NCI-H510A treated with DMSO at 0.1 percent for 48 hours (cell line): ENCODE measurements at regions not wholly inside any gene's neighbourhood (a gene's known extent, or its start where the extent isn't known, plus 50 kb on each side); places are given as distances from the start of the nearest gene placed in this dataset.
"Not testable (repeated sequence)": the region's sequence is repeated elsewhere in the genome, so short reads cannot be mapped to it uniquely, and the experiment has no call there.

Experiments used
- DNase-seq: peaks from one replicate; lab custom pipeline; 2025; lab: John Stamatoyannopoulos, UW

- DNase-seq, result no peak
Measured at GRCh38 chr13:66237411-66238062, 992.6 kb downstream of the PCDH9 start.

DNA sequence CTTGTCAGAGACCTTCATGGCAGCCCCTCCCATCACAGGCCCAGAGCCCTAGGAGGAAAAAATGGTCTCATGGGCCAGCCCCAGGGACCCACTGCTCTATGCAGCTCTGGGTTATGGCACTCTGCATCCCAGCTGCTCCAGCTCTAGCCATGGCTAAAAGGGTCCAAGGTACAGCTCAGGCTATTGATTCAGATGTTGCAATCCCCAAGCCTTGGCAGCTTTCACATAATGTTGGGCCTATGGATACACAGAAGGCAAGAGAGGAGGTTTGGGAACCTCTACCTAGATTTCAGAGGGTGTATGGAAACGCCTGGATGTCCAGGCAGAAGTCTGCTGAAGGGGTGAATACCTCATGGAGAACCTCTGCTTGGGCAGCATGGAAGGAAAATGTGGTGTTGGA lies 996.0 kb downstream of the PCDH9 start:
- no peak for DNase-seq

DNA sequence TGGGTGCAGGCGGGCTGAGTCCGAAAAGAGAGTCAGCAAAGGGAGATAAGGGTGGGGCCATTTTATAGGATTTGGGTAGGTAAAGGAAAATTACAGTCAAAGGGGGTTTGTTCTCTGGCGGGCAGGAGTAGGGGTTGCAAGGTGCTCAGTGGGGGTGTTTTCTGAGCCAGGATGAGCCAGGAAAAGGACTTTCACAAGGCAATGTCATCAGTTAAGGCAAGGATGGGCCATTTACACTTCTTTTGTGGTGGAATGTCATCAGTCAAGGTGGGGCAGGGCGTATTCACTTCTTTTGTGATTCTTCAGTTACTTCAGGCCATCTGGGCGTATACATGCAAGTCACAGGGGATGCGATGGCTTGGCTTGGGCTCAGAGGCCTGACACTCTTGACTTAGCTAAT lies 998.2 kb downstream of the PCDH9 start:
- DNase-seq, result not testable (repeated sequence)

DNA sequence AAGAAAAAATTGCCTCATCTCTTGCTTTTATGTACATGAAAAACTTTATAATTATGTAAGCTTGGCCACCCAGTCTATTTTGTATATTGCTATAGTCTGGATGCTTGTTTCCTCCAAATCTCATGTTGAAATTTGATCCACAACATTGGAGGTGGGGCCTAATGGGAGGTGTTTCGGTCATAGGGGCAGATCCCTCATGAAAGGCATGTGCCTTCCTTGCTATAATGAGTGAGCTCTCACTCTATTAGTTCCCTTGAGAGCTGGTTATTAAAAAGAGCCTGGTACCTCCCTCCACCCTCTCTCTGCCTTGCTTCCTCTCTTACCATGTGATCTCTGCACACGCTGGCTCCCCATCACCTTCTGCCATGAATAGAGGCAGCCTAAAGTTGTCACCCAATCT lies 1005.1 kb downstream of the PCDH9 start:
- no peak for DNase-seq

DNA sequence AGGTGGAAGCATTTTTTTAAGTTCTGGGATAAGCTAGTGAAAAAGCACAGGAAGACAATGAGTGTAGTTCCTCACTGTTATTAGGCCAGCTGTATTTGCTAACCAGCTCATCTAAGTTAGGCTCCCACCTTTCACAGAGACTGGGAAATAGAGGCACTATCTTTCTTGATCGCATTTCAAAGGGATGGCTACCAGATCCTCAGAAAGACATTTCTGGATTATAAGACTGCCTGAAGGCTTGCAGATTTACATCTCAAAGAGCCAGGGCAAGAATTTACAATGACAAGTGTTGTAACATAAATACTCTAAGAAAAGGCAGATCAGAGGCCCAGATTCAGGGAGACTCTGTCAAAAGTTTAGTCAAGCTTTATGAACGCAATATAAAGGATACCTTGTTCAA lies 1005.5 kb downstream of the PCDH9 start:
- DNase-seq, result no peak

DNA sequence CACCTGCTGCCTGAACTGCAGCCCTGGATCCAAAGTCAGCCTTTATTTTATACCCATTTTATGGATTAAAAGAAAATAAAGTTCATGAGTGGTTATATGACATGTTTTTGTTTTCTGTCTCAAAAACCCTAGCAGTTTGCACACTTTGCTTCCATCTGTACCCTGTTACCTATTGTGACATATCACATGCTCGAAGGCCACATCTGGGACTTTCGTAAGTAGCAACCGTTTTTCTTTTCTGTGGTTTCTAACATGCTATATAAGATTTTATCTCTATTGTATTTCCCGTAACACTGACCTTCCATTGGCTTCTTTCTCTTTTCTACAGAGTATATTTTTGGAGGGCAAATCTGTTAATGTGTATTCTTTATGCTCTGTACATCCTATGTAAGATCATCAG lies 1007.2 kb downstream of the PCDH9 start:
- DNase-seq, result no peak

- DNase-seq, result no peak
Measured at GRCh38 chr13:66222127-66222526, 1008.0 kb downstream of the PCDH9 start.

GRCh38 chr13:66219506-66219905 lies 1010.6 kb downstream of the PCDH9 start:
- no peak for DNase-seq

DNA sequence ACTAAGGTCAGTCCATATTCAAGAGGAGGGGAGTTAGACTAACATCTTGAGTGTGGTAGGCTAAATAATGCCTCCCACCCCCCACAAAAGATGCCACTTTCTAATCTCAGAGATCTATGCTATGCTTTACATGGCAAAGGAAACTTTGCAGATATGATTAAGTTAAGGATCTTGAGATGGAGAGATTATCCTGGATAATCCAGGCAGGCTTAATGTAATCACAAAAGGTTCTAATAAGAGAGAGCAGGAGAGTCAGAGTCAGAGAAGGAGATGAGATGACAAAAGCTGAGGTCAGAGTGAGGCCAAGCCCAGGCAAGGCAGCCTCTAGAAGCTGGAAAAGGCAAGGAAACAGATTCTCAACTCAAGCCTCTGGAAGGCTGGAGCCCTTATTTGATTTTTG lies 1011.6 kb downstream of the PCDH9 start:
- no peak for DNase-seq

GRCh38 chr13:66216728-66217127 lies 1013.4 kb downstream of the PCDH9 start:
- no peak for DNase-seq

DNA sequence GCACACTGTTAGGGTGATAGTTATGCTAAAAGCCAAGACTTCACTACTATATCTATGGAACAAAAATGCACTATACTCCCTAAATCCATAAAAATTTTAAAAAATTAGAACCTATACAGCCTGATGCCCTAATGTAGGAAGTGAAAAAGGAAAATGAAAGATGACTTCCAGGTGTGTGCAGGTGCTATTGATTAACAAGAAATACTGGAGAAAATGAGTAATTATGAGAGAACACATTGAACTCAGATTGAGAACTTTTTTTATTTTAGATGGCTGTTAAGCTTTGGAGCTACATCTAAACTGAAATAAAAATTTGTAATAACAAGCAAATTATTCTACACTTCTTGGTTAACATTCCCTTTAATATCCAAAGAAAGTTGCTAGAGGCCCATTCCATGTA lies 1015.7 kb downstream of the PCDH9 start:
- no peak for DNase-seq

GRCh38 chr13:66212511-66212910 lies 1017.6 kb downstream of the PCDH9 start:
- no peak for DNase-seq

GRCh38 chr13:66210677-66211076 lies 1019.5 kb downstream of the PCDH9 start:
- DNase-seq, result no peak

- DNase-seq, result no peak
Measured at GRCh38 chr13:66208589-66208988, 1021.5 kb downstream of the PCDH9 start.

GRCh38 chr13:66207610-66208009 lies 1022.5 kb downstream of the PCDH9 start:
- DNase-seq, result no peak

- DNase-seq, result no peak
Measured at GRCh38 chr13:66205807-66206206, 1024.3 kb downstream of the PCDH9 start.

- no peak for DNase-seq
Measured at GRCh38 chr13:66200555-66200954, 1029.6 kb downstream of the PCDH9 start.

GRCh38 chr13:66195238-66195637 lies 1034.9 kb downstream of the PCDH9 start:
- DNase-seq, result no peak

DNA sequence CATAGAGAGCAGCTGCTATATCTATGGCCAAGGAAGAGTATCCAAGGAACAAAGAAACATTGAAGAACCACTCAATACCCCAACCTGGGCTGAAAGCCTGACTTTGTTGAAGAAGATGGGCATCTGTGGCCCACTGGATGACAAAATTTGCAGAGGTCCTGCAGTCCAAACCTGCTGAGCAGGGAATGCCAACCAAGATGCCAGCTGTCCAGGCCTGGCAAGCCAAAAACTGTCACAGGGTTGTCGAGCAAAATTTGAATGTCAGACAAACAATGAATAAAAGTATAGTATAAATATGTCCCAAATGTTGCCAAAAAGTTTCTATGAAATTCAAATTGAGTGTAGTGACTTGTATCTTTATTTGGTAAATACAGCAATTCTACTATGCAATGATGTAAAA lies 1040.2 kb downstream of the PCDH9 start:
- DNase-seq, result no peak

DNA sequence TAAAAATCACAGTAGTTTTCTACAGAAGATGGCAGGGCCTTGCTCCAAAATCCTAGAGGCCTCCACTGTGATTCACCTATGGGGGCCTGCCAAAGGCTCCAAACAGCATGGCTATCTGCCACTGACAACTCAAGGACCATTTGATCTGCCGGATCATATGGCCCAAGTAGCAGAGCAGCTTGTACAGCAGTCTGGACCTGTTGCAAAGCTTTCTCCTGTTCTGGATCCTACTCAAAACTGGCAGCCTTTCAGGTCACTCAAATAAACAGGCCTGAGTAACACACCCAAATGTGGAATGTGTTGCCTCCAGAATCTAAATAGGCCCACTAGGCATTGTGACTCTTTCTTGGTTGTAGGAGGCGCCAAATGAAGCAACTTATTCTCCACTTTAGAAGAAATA lies 1049.3 kb downstream of the PCDH9 start:
- no peak for DNase-seq

GRCh38 chr13:66171920-66172319 lies 1058.2 kb downstream of the PCDH9 start:
- no peak for DNase-seq

- no peak for DNase-seq
Measured at GRCh38 chr13:66162470-66162869, 1067.7 kb downstream of the PCDH9 start.

- DNase-seq, result no peak
Measured at GRCh38 chr13:66159511-66159910, 1070.6 kb downstream of the PCDH9 start.

DNA sequence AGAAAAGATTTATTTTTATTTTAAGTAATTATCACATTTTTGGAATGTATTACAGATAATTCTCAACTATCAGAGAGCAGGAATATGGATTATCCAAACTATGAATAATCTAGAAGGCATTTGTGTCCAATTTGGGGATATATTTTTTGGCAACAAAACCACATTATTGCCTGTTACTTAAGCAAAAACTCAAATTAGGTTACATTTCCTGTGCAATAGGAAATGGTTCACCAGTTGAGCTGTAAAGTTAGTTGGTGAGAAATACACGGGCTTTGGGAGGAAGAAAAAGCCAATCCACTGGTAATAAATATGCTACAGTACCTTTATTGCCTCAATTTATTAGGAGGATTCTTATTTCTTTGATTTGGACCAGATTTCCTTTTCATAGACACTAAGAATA lies 1075.2 kb downstream of the PCDH9 start:
- no peak for DNase-seq

- no peak for DNase-seq
Measured at GRCh38 chr13:66154354-66154753, 1075.8 kb downstream of the PCDH9 start.
